ENCODE measurements at regions not wholly inside any gene's neighbourhood (a gene's known extent, or its start where the extent isn't known, plus 50 kb on each side); places are given as distances from the start of the nearest gene placed in this dataset.
"Not testable (repeated sequence)": the region's sequence is repeated elsewhere in the genome, so short reads cannot be mapped to it uniquely, and the experiment has no call there.

DNA sequence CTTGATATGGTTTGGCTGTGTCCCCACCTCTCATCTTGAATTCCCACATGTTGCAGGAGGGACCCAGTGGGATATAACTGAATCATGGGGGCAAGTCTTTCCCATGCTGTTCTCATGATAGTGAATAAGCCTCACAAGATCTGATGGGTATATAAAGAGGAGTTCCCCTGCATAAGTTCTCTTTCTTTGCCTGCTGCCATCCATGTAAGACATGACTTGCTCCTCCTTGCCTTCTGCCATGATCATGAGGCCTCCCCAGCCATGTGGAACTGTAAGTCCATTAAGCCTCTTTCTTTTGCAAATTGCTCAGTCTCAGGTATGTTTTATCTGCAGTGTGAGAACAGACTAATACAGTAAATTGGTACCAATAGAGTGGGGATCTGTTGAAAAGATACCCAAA lies 150.2 kb downstream of the QRSL1 start:
- H3K27ac ChIP-seq (ENCODE audit: low read length); H3K9ac ChIP-seq (ENCODE audit: low read depth, low read length); H3K27me3 ChIP-seq (ENCODE audit: insufficient read depth, low read length); H3K36me3 ChIP-seq (ENCODE audit: insufficient read depth, low read depth, low read length); H3K4me3 ChIP-seq (ENCODE audit: low read length); H3K4me1 ChIP-seq (ENCODE audit: insufficient read depth, low read length): not testable (repeated sequence)
- peaks cover 22% of the 10 kb centered on the region for H3K9me3 ChIP-seq (ENCODE audit: insufficient read depth, low read depth, low read length)

DNA sequence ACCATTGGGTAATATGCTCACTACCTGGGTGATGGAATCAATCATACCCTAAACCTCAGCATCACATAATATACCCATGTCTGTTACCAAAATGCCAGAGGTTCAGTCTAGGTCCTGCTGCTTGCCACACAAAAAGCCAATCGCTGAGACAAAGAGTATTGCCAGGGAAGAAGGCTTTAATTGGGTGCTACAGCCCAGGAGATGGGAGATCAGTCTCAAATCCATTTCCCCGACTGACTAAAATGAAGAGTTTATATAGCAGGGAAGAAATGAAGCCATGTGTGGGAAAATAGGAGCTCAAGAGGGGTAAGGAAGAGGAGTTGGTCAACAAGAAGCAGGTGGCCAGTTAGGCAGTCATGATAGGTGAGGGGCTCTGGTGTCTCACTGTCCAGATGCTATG lies 149.6 kb downstream of the QRSL1 start:
- Histone ChIP-seq H3K36me3 (ENCODE audit: insufficient read depth, low read depth, low read length) (no peaks in the 10 kb centered on the region), H3K27me3 (ENCODE audit: insufficient read depth, low read length) (no peaks in the 10 kb centered on the region), H3K9me3 (ENCODE audit: insufficient read depth, low read depth, low read length) (peaks cover 22% of the 10 kb centered on the region), H3K4me3 (ENCODE audit: low read length) (no peak overlapping the region), H3K27ac (ENCODE audit: low read length) (no peak overlapping the region), H3K9ac (ENCODE audit: low read depth, low read length) (no peak overlapping the region), H3K4me1 (ENCODE audit: insufficient read depth, low read length) (peaks cover 8% of the 10 kb centered on the region; the same call in 1 of the 2 replicates)

DNA sequence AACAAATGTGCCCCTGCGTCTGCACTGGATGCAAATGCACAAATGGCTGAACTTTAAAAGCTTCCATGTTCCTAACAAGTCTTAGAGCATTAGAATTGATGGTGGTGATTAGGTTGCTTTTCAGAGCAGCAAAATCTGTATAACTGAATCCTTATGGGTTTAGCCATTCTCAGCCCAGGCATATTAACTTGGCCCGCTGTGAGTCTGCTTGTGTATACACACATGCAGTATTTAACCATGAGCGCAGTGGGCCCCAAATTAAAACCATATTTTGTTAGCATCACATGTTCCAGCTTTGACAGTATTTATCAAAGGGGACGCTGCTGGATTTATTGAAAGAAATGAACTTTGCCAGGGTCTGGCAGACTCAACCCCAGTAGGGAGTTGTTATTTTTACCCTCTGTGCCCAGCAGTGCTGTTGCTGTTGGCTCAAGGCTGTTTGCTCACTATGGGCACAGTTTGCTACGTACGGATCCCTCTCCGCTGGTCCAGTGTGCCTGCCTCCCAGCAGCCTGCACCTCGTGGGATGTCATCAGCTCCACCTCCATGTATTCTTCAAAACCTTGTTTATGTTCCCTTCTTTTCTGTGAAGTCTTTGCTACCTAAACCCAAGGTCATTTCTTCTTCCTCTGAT lies 144.7 kb downstream of the QRSL1 start:
- Histone ChIP-seq H3K9me3 (ENCODE audit: insufficient read depth, low read depth, low read length) (peaks cover 23% of the 10 kb centered on the region), H3K27ac (ENCODE audit: low read length) (no peak overlapping the region), H3K4me3 (ENCODE audit: low read length) (no peak overlapping the region), H3K4me1 (ENCODE audit: insufficient read depth, low read length) (0 out of 2 replicates have a peak, but pooled peaks cover 3% of the 10 kb centered on the region), H3K27me3 (ENCODE audit: insufficient read depth, low read length) (no peaks in the 10 kb centered on the region), H3K36me3 (ENCODE audit: insufficient read depth, low read depth, low read length) (no peaks in the 10 kb centered on the region), H3K9ac (ENCODE audit: low read depth, low read length) (no peak overlapping the region)

DNA sequence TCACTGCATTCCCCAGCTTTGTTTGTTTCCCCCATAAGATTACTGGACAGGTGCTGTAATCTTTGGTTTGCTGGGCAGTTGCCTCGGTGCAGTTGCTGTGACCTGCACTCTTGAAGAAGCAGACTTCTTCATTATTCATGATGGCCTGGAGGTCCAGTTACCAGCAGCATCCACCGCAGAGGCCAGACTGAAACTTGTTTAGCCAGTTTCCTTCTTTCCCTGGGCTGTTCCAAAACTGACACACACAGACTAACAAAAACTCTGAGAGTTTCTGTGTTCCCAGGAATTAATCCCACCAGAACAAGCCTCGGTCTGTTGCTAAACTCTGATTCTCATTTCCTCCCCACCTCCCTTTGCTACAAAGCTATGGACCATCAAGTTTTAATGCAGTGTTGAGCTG lies 144.1 kb downstream of the QRSL1 start:
- Histone ChIP-seq H3K27ac (ENCODE audit: low read length) (no peak overlapping the region), H3K36me3 (ENCODE audit: insufficient read depth, low read depth, low read length) (no peaks in the 10 kb centered on the region), H3K4me3 (ENCODE audit: low read length) (no peak overlapping the region), H3K27me3 (ENCODE audit: insufficient read depth, low read length) (no peaks in the 10 kb centered on the region), H3K9ac (ENCODE audit: low read depth, low read length) (no peak overlapping the region), H3K4me1 (ENCODE audit: insufficient read depth, low read length) (0 out of 2 replicates have a peak, but pooled peaks cover 3% of the 10 kb centered on the region), H3K9me3 (ENCODE audit: insufficient read depth, low read depth, low read length) (peaks cover 17% of the 10 kb centered on the region)

DNA sequence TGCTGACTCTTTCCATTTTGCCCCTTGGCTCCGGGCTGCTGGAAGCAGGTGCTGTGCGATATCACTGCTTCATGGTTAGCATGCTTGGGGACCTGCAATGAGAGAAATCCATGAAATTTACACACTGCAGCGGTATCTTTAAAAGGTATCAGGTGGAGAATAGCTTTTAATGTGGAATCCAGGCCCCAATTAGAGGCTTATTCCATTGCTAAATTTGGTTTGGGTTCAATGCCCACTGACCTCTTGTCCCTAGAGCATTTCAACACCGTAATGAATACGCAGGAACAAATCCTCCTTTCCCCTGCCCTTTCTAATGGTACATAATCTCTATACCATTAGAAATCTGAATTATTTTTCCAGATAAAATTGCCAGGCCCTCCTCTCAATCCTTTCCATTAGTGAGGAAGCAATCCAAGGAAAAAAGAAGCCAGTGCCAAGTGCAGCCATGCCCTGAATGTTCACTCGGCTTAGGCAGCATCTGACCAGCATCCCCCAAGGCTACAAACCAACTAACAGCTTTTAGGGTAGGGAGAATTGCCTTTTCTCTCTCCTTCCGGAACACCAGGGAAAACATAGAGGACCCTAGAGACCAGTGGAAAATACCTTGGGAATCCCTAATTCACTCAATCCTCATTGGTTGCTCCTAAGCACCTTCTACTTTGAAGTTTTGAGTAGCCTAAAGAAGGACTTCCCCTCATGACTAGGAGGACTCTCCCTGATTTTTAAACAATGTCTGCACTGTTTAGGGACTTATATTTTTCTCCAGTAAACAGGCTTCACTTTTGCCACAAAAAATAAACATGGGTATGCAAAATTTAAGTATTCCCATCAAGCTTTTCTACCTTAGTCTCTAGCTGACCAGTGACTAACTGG lies 143.1 kb downstream of the QRSL1 start:
- no peak overlapping the region for H3K4me3 ChIP-seq (ENCODE audit: low read length)
- no peak overlapping the region for H3K9ac ChIP-seq (ENCODE audit: low read depth, low read length)
- H3K27me3 ChIP-seq (ENCODE audit: insufficient read depth, low read length), result no peaks in the 10 kb centered on the region
- H3K27ac ChIP-seq (ENCODE audit: low read length), result no peak overlapping the region
- peaks cover 17% of the 10 kb centered on the region for H3K9me3 ChIP-seq (ENCODE audit: insufficient read depth, low read depth, low read length)
- no peaks in the 10 kb centered on the region for H3K36me3 ChIP-seq (ENCODE audit: insufficient read depth, low read depth, low read length)
- 0 out of 2 replicates have a peak, but pooled peaks cover 3% of the 10 kb centered on the region for H3K4me1 ChIP-seq (ENCODE audit: insufficient read depth, low read length)

DNA sequence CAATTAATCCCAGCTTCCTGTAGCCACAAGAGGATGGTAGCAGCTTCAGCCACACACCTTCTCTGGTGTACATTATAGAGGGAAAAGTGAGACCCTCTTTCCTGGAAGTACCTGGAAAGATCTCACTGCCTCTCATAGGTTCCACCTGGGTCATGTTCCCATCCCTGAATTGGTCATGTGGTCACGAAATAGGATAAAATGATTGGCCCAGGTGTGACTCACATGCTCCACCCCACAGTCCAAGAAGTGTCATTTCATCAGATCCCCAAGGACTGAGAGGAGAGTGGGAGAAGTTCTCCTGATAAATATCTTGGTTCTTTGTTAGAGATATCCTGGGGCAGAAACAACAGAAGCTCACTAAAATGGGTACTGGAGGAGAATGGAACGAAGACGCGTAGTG lies 142.4 kb downstream of the QRSL1 start:
- H3K27ac ChIP-seq (ENCODE audit: low read length), result no peak overlapping the region
- no peaks in the 10 kb centered on the region for H3K36me3 ChIP-seq (ENCODE audit: insufficient read depth, low read depth, low read length)
- H3K27me3 ChIP-seq (ENCODE audit: insufficient read depth, low read length), result no peaks in the 10 kb centered on the region
- no peak overlapping the region for H3K4me3 ChIP-seq (ENCODE audit: low read length)
- peaks cover 17% of the 10 kb centered on the region for H3K9me3 ChIP-seq (ENCODE audit: insufficient read depth, low read depth, low read length)
- H3K9ac ChIP-seq (ENCODE audit: low read depth, low read length), result no peak overlapping the region
- 0 out of 2 replicates have a peak, but pooled peaks cover 3% of the 10 kb centered on the region for H3K4me1 ChIP-seq (ENCODE audit: insufficient read depth, low read length)

DNA sequence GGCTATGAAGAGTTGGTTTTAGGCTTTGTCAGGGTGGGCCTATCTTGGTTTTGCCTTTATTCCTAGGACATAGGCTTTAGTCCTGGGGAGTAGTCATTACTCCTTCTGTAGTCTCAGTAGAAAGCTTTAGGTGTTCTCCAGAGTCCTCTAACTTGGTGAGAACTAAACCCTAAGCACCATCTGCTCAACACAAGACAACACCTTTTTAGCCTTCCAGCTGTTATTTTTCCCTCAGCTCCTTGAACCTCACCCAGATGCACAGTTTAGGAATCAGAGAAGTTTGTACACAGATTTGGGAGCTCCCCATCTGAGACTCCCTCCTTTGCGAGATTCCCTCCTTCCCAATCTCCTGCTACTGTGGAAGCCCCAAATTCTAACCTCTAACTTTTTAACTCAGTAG lies 141.3 kb downstream of the QRSL1 start:
- Histone ChIP-seq H3K36me3 (ENCODE audit: insufficient read depth, low read depth, low read length) (no peaks in the 10 kb centered on the region), H3K4me3 (ENCODE audit: low read length) (no peak overlapping the region), H3K9me3 (ENCODE audit: insufficient read depth, low read depth, low read length) (peaks cover 17% of the 10 kb centered on the region), H3K4me1 (ENCODE audit: insufficient read depth, low read length) (0 out of 2 replicates have a peak, but pooled peaks cover 3% of the 10 kb centered on the region), H3K9ac (ENCODE audit: low read depth, low read length) (no peak overlapping the region), H3K27me3 (ENCODE audit: insufficient read depth, low read length) (no peaks in the 10 kb centered on the region), H3K27ac (ENCODE audit: low read length) (no peak overlapping the region)

DNA sequence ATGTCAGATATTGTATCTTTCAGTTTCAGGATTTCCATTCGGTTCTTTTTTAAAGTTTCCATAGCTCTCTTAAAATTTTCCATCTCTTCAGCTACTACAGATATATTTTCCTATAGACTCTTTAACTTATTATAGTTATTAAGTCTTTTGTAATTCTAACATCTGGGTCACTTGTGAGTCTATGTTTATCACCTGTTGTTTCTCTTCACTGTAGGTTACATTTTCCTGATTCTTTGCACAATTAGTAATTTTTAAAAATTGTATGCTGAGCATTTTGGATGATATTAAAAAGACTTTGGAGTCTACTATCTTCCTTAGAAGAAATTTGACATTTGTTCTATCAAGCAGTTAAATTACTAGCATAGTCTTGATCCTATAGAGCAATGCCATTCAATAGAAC lies 140.7 kb downstream of the QRSL1 start:
- H3K27ac ChIP-seq (ENCODE audit: low read length), result no peak overlapping the region

DNA sequence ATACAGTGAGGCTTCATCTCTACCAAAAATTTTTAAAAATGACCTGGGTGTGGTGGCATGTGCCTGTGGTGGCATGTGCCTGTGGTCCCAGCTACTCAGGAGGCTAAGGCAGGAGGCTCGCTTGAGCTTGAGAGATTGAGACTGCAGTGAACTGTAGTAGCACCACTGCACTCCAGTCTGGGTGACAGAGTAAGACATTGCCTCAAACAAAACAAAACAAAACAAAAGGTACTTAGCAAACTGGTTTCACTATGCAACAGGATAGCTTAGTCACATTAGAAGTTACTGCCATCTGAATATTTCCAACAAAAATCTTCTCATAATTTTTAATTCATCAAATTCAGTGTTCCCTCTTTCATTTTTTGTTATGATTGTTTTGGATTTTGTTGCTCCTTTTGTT lies 137.9 kb downstream of the QRSL1 start:
- H3K4me1 ChIP-seq (ENCODE audit: insufficient read depth, low read length), result no peaks in the 10 kb centered on the region
- no peaks in the 10 kb centered on the region for H3K27me3 ChIP-seq (ENCODE audit: insufficient read depth, low read length)
- no peak overlapping the region for H3K27ac ChIP-seq (ENCODE audit: low read length)
- no peak overlapping the region for H3K4me3 ChIP-seq (ENCODE audit: low read length)
- H3K9ac ChIP-seq (ENCODE audit: low read depth, low read length), result no peak overlapping the region
- H3K9me3 ChIP-seq (ENCODE audit: insufficient read depth, low read depth, low read length), result peaks cover 17% of the 10 kb centered on the region
- no peaks in the 10 kb centered on the region for H3K36me3 ChIP-seq (ENCODE audit: insufficient read depth, low read depth, low read length)

More for the DNA sequence above, 140.7 kb downstream of the QRSL1 start:
- H3K27me3 ChIP-seq (ENCODE audit: insufficient read depth, low read length), result no peaks in the 10 kb centered on the region
- H3K36me3 ChIP-seq (ENCODE audit: insufficient read depth, low read depth, low read length), result no peaks in the 10 kb centered on the region
- peaks cover 17% of the 10 kb centered on the region for H3K9me3 ChIP-seq (ENCODE audit: insufficient read depth, low read depth, low read length)
- no peak overlapping the region for H3K4me3 ChIP-seq (ENCODE audit: low read length)
- no peak overlapping the region for H3K9ac ChIP-seq (ENCODE audit: low read depth, low read length)
- H3K4me1 ChIP-seq (ENCODE audit: insufficient read depth, low read length), result 0 out of 2 replicates have a peak, but pooled peaks cover 3% of the 10 kb centered on the region

DNA sequence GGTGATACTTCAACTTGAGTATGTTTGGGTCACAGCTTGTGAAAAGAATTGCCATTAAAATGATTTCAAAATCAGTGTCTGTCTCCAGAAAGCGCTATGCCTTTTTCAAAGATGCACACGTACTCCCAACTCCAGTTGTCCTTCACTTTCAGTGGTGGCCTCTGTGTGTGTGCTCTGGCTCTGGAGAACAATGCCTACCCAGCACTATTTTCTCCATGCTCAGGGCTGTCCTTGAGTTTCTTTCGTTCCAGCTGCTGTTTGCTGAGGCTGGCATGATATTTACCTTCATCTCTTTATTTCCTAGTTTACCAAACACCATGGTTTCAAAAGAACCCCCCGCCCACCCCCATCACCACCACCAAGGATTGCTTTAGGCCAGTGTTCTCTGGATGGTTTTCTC lies 136.8 kb downstream of the QRSL1 start:
- no peak overlapping the region for H3K4me3 ChIP-seq (ENCODE audit: low read length)

DNA sequence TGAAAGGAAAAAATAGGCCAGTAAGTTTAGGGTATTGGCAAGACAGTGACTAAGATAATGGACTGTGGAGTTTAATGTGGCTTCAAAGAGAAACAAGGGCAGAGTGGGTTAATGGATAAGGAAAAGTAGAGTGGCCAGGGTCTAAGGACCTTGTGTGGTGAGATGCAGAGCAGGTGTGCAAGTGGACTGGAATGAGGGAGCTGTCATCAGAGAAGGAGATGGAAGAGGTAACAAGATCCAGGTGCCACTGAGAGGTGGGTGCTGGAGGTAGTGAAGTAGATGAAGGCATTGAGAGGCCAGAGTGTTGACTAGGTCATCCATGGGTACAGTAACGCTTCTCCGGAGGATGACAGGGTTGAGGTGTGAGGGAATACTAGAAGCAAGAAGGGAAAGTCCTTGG lies 136.1 kb downstream of the QRSL1 start:
- Histone ChIP-seq H3K4me1 (ENCODE audit: insufficient read depth, low read length) (no peaks in the 10 kb centered on the region), H3K27ac (ENCODE audit: low read length) (no peak overlapping the region), H3K9ac (ENCODE audit: low read depth, low read length) (no peak overlapping the region), H3K9me3 (ENCODE audit: insufficient read depth, low read depth, low read length) (peaks cover 13% of the 10 kb centered on the region), H3K36me3 (ENCODE audit: insufficient read depth, low read depth, low read length) (no peaks in the 10 kb centered on the region), H3K27me3 (ENCODE audit: insufficient read depth, low read length) (no peaks in the 10 kb centered on the region), H3K4me3 (ENCODE audit: low read length) (no peak overlapping the region)

More for the DNA sequence above, 136.8 kb downstream of the QRSL1 start:
- no peak overlapping the region for H3K9ac ChIP-seq (ENCODE audit: low read depth, low read length)
- H3K4me1 ChIP-seq (ENCODE audit: insufficient read depth, low read length), result no peaks in the 10 kb centered on the region
- H3K36me3 ChIP-seq (ENCODE audit: insufficient read depth, low read depth, low read length), result no peaks in the 10 kb centered on the region
- H3K27me3 ChIP-seq (ENCODE audit: insufficient read depth, low read length), result no peaks in the 10 kb centered on the region
- no peak overlapping the region for H3K27ac ChIP-seq (ENCODE audit: low read length)
- peaks cover 17% of the 10 kb centered on the region for H3K9me3 ChIP-seq (ENCODE audit: insufficient read depth, low read depth, low read length)
